ENCODE measurements at regions not wholly inside any gene's neighbourhood (a gene's known extent, or its start where the extent isn't known, plus 50 kb on each side); places are given as distances from the start of the nearest gene placed in this dataset.

DNA sequence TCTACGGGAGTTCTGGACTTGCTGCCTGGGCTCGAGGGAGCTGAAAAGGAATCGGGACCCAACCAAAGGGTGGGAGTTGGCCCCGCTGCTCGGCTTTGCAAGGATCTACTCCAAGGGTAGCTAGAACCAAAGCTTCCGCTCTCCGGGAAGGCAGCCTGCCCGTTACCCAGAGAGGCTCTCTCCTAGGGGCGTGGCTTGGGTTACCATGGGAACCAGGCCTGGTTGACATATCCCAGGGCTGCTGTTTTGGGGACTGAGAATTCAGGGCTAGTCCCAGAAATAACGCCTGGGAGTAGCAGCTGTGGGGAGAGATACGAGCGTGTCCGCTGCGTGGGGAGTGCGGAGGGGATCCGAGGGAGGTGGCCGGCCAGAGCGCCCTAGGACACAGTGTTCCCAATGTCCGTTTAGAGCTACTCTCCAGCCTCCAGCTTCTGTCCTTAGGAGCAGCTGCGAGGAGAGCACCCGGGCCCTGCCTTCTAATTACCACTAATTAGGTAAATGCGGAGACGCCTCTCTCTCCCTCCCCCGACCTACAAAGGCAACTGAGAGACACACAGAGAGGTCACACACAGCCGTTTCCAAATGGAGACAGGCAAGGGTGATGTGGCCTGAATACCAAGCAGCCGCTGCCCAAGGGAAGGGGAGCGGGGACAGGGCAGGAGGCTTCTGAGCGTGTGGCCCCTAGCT is 141.6 kb upstream of the CADM1 start:
- peaks cover 9% of the 10 kb centered on the region for H3K4me1 Mint-ChIP-seq (ENCODE audit: low read depth)

GRCh38 chr11:115644856-115645255 is 140.6 kb upstream of the CADM1 start:
- peaks cover 45% of the 10 kb centered on the region for H3K27me3 Mint-ChIP-seq
- no peak for DNase-seq (ENCODE audit: low spot score, unreplicated experiment)
- H3K4me3 Mint-ChIP-seq (ENCODE audit: low read depth): no peak overlapping the region
- TF ChIP-seq CTCF (IDR thresholded peaks at IDR 0.05; ENCODE audit: unreplicated experiment): no peak
- H3K36me3 Mint-ChIP-seq (ENCODE audit: insufficient read depth): no peaks in the 10 kb centered on the region
- no peaks in the 10 kb centered on the region for H3K9me3 Mint-ChIP-seq (ENCODE audit: low read depth)
- no peak overlapping the region for H3K27ac Mint-ChIP-seq
- peaks cover 9% of the 10 kb centered on the region for H3K4me1 Mint-ChIP-seq (ENCODE audit: low read depth)

More for the DNA sequence above, 141.6 kb upstream of the CADM1 start:
- Mint-ChIP-seq H3K4me3 (ENCODE audit: low read depth) (no peak overlapping the region), H3K36me3 (ENCODE audit: insufficient read depth) (no peaks in the 10 kb centered on the region), H3K27me3 (peaks cover 44% of the 10 kb centered on the region), H3K27ac (peak overlapping the region; percentile 82), H3K9me3 (ENCODE audit: low read depth) (no peaks in the 10 kb centered on the region)
- peak; percentile 30 for DNase-seq (ENCODE audit: low spot score, unreplicated experiment)
- TF ChIP-seq CTCF (IDR thresholded peaks at IDR 0.05; ENCODE audit: unreplicated experiment): no peak

DNA sequence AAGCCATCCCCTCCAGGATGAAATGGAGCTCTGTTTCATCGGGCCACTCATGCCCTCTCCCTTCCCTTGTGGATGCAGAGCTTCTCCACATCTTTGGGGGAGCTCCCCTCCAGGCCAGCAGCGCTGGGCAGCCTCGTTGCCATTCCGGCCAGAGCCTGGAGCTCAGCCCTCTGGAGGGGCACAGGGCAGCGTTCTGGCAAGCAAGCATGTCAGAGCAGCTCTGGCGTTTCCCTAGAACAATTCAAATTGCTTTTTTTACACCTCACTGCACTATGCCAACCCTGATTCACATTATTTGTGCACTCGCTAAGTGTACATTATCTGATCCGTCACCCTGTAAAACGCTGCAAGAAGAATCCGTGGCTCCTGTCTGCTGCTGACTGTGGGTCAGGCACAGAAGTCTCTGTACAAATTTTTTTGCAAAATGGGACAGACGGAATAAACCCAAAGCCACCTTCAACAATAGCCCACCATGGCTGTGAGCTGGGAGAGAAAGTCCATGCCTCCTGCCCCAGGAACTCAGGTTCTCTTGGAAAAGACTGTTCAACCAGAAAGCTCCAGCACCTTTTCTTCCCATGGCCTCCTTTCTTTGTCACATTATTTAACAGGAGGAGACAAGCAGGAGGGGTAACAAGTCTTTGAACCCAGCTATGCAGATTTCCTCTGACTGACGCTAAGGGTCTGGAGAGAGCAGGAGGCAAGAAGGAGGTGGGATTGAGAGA is 139.5 kb upstream of the CADM1 start:
- no peak for DNase-seq (ENCODE audit: low spot score, unreplicated experiment)
- Mint-ChIP-seq H3K4me1 (ENCODE audit: low read depth) (peaks cover 13% of the 10 kb centered on the region), H3K27ac (no peak overlapping the region), H3K27me3 (peaks cover 53% of the 10 kb centered on the region), H3K4me3 (ENCODE audit: low read depth) (no peak overlapping the region), H3K9me3 (ENCODE audit: low read depth) (no peaks in the 10 kb centered on the region), H3K36me3 (ENCODE audit: insufficient read depth) (no peaks in the 10 kb centered on the region)
- TF ChIP-seq CTCF (IDR thresholded peaks at IDR 0.05; ENCODE audit: unreplicated experiment): no peak

DNA sequence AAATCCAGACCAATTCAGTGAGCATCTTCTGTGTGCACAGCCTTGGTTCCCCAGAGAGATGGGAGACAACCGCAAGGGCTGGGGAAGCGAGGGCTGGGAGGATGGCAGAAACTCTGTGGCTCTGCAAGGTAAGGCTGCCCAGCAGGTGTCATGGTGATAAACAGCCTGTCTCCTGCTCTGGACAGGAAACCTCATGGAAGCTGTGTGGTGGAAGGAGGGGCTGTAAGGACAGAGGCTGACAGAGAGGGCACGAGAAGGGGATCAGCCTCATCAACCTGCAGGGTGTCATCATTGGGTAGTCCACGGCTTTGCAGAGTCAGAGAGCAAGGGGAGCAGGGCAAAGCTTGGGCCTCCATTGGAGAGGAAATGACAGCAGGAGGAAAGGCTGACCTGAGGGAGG is 138.4 kb upstream of the CADM1 start:
- Mint-ChIP-seq H3K9me3 (ENCODE audit: low read depth) (no peaks in the 10 kb centered on the region), H3K4me3 (ENCODE audit: low read depth) (no peak overlapping the region), H3K27ac (no peak overlapping the region), H3K4me1 (ENCODE audit: low read depth) (peaks cover 13% of the 10 kb centered on the region), H3K27me3 (peaks cover 59% of the 10 kb centered on the region), H3K36me3 (ENCODE audit: insufficient read depth) (no peaks in the 10 kb centered on the region)
- no peak for DNase-seq (ENCODE audit: low spot score, unreplicated experiment)
- no peak for TF ChIP-seq CTCF (IDR thresholded peaks at IDR 0.05; ENCODE audit: unreplicated experiment)

DNA sequence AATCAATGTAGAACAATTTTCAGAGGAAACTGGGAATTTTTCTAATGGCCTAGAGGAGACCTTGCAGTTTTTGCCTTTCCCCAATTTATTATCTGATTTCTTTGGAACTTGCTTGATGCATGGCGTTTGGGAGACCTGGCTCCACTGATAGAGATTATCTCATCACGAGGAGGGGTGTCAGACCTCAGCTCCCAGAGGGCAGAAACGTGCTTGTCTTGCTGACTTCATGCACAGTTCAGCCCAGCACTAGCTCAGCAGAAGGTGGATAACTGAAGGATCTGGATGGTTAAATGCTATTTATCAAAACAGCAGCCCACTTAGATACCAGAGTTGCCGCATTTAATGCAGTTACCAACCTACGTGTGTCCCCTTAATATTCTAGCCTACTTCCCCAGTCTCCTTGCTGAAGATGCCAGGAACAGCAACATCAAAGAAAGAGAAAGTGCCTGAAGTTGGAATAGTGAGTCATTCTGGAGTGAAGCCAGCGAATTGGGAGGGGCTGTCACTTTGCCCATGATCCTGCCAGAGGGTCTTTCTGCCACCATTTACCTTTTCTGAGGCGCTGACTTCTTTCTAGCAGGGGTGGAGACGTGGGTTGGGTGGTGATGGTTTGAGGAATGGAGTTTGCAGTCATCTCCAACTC is 133.5 kb upstream of the CADM1 start:
- Mint-ChIP-seq H3K27me3 (peaks cover 29% of the 10 kb centered on the region), H3K27ac (no peak overlapping the region), H3K4me3 (ENCODE audit: low read depth) (no peak overlapping the region), H3K9me3 (ENCODE audit: low read depth) (peaks cover 3% of the 10 kb centered on the region), H3K4me1 (ENCODE audit: low read depth) (peaks cover 9% of the 10 kb centered on the region), H3K36me3 (ENCODE audit: insufficient read depth) (peaks cover 1% of the 10 kb centered on the region)
- no peak for DNase-seq (ENCODE audit: low spot score, unreplicated experiment)
- no peak for TF ChIP-seq CTCF (IDR thresholded peaks at IDR 0.05; ENCODE audit: unreplicated experiment)

All from progenitor cell of endocrine pancreas (in vitro differentiated cells).